ENCODE measurements at regions not wholly inside any gene's neighbourhood (a gene's known extent, or its start where the extent isn't known, plus 50 kb on each side); places are given as distances from the start of the nearest gene placed in this dataset.

- no peak for DNase-seq (ENCODE audit: low read depth)
Observed at GRCh38 chr9:134223091-134223490, 58.7 kb upstream of the RNU6ATAC start.

GRCh38 chr9:134223591-134224122, 59.3 kb upstream of the RNU6ATAC start:
- H3K4me3 ChIP-seq (ENCODE audit: low read depth, low read length): no peak overlapping the region
- TF ChIP-seq CTCF (conservative IDR thresholded peaks at IDR 0.05; ENCODE audit: low read depth, low read length): no peak
- DNase-seq (ENCODE audit: low read depth): no peak

More at GRCh38 chr9:134223091-134223490, 58.7 kb upstream of the RNU6ATAC start:
- no peak overlapping the region for H3K4me3 ChIP-seq (ENCODE audit: low read depth, low read length)
- no peak for TF ChIP-seq CTCF (conservative IDR thresholded peaks at IDR 0.05; ENCODE audit: low read depth, low read length)

- H3K4me3 ChIP-seq (ENCODE audit: low read depth, low read length): no peak overlapping the region
- no peak for TF ChIP-seq CTCF (conservative IDR thresholded peaks at IDR 0.05; ENCODE audit: low read depth, low read length)
- DNase-seq (ENCODE audit: low read depth): no peak
Observed at GRCh38 chr9:134224127-134224526, 59.8 kb upstream of the RNU6ATAC start.

GRCh38 chr9:134224567-134225093, 60.3 kb upstream of the RNU6ATAC start:
- no peak overlapping the region for H3K4me3 ChIP-seq (ENCODE audit: low read depth, low read length)
- TF ChIP-seq CTCF (conservative IDR thresholded peaks at IDR 0.05; ENCODE audit: low read depth, low read length): no peak
- DNase-seq (ENCODE audit: low read depth): no peak

- TF ChIP-seq CTCF (conservative IDR thresholded peaks at IDR 0.05; ENCODE audit: low read depth, low read length): no peak
- H3K4me3 ChIP-seq (ENCODE audit: low read depth, low read length): no peak overlapping the region
- no peak for DNase-seq (ENCODE audit: low read depth)
Observed at GRCh38 chr9:134225186-134225585, 60.8 kb upstream of the RNU6ATAC start.

GRCh38 chr9:134225816-134226215, 61.5 kb upstream of the RNU6ATAC start:
- no peak for TF ChIP-seq CTCF (conservative IDR thresholded peaks at IDR 0.05; ENCODE audit: low read depth, low read length)
- no peak for DNase-seq (ENCODE audit: low read depth)
- H3K4me3 ChIP-seq (ENCODE audit: low read depth, low read length): no peak overlapping the region
